Inferior parietal cortex (tissue), 1 donor: ENCODE measurements at regions not wholly inside any gene's neighbourhood (a gene's known extent, or its start where the extent isn't known, plus 50 kb on each side); places are given as distances from the start of the nearest gene placed in this dataset.
"Not testable (repeated sequence)": the region's sequence is repeated elsewhere in the genome, so short reads cannot be mapped to it uniquely, and the experiment has no call there.

ENCODE experiments used
- DNase-seq: peaks from one replicate; pipeline ENCODE4 v3.0.0-alpha.2; 2016; ENCODE audit errors: extremely low spot score

- DNase-seq: no peak
Observed at GRCh38 chr18:27581296-27581904, 396.3 kb upstream of the CHST9 start.

DNA sequence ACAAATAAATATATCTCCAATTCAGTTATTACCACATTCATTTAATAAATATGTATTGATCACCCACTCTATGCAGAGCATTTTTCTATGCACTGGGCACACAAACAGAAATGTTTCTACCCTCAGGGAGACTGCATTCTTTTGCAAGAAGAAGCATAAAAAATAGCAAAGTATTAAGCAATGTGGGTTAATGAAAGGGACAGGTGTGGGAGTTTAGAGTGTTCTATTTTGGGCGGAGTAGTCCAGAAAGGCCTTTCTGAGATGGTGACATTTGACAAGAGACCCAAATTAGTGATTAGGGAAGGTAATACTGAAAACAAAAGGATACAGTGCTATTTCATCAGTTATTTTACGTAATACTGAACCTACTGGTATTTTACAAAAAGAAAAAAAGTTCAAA lies 394.3 kb upstream of the CHST9 start:
- DNase-seq: no peak

GRCh38 chr18:27577752-27578151 lies 392.6 kb upstream of the CHST9 start:
- DNase-seq: no peak

DNA sequence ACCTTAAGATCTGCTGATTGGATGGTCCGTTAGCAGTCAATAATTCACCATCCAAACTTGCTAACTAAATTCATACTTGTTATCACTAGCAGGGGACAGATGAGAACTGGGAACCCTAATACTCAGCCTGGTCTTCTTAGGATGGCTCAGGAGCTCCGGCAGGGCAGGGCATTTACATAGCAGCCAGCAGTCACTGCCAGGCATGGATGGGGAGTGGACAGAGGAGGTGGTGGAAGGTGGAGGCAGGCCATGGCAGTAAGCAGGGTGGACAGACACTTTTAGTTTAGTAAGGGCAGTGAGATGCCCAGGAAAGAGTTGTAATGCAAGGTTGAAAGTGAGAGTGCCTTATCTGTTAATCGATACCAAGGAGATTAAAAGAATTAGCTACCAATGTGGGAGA lies 392.2 kb upstream of the CHST9 start:
- DNase-seq: no peak

DNA sequence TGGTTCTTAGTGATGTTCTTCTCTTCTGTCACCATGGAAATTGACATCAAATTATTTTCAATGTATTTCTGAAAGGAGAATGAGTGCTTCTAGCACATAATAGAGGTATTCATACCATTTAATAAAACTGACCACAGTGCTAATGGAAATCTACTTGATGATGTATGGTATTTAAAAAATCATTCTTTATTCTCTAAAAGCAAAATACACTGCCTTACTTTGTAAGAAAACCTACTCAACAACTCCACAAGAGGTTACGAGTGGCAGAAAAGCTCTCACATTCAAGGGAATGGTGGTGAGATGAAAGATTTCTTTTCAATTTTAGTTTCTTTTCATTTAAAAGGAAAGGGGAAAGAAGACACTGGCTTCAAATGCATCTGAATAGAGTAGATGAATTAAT lies 382.3 kb upstream of the CHST9 start:
- DNase-seq: no peak

DNA sequence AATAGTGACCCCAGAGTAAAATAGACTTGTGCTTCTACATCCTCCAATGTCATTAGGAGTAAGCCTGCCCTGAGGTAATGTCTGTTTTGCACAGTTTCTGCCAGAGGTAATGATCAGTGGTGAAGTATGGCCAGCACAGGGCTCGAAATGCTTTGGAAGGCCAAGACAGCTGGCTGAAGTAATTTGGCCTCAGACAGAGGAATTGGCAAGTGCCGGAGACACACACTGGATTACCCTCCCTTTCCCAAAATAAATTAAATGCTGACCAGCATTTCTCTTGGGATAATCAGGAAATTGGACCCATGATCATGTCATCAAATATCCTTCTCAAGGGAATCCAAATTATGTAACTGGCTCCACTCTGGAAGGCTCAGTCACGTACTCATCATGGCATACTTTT lies 379.0 kb upstream of the CHST9 start:
- no peak for DNase-seq

GRCh38 chr18:27558388-27559155 lies 373.5 kb upstream of the CHST9 start:
- peak; percentile 36 for DNase-seq

GRCh38 chr18:27556741-27557140 lies 371.6 kb upstream of the CHST9 start:
- DNase-seq: no peak

DNA sequence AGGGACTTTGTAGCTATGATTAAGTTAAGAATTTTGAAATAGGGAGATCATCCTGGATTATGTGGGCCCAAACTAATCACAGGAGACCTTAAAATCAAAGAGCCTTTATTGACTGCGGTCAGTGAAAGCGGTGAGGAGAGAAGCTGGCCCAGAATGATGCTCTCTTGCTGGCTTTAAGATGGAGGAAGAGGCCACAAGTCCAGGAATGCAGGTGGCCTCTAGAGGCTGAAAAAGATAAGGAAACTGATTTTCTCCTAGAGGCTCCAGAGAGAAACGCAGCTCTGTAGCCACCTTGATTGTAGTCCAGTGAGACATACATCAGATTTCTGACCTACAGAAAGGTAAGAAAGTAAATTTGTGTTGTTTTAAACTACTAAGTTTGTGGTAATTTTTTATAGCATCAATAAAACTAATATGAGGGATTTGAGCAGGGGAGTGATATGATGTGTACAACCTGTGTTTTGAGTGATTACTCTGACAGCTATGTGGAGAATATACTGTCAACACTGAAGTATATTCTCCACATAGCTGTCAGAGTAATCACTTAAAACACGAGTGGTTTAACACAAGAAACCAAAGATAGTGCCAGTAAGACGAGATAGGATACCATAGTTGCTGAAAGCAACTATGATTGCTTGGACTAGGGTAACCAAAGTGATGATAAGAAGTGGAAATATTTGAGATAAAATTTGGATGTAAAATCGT lies 364.4 kb upstream of the CHST9 start:
- DNase-seq: no peak

DNA sequence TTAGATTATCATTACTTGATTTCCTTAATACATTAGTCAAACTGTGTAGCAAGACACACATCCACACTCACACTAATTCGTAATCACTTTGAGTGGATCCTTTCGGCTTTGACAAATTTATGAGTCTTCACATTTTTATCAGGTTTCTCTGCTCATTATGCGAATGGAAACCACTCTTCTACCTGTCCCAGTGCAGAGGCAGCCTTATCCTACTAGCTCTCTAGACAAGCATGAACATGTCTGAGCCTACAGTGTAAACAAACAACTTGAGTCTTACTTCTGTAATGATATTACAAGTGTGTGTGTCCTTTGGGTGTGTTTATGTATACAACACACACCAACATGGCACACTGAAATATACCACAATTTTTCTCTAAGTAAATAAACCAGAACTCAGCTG lies 361.9 kb upstream of the CHST9 start:
- DNase-seq: no peak

DNA sequence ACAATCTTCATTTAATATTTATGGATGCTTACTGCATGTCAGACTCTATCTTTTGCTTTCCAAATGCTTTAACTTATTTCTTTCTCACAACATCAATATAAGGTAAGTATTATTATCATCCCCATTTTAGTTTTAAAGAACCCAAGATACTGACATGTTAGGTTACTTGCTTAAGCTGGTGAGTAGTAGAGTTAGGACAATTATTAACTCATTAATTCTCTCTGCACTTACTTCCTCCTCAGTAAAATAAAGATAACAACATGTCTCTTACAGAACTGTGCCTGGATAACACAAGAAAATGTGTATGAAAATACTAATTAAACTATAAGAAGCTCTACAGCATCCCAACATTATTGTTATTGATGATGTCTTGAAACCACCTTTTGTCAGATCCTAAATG lies 359.1 kb upstream of the CHST9 start:
- no peak for DNase-seq

DNA sequence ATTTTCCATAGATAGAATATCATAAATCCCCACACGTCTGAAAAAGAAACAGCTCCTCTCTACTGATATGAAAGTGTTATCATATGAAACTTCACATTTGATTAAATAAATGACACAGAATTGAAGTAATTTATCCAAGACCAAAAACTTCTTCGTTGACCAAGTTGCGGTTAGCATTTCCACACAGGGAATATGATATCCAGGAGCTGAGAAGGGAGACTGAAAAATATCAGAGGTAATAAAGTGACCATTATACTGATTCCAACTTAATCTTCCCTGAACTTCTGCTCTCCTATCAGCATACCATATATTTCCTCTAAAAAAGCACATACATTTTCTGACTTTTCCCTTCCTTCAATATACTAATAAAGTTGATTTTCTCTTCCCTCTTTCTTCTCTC lies 356.2 kb upstream of the CHST9 start:
- DNase-seq: no peak

DNA sequence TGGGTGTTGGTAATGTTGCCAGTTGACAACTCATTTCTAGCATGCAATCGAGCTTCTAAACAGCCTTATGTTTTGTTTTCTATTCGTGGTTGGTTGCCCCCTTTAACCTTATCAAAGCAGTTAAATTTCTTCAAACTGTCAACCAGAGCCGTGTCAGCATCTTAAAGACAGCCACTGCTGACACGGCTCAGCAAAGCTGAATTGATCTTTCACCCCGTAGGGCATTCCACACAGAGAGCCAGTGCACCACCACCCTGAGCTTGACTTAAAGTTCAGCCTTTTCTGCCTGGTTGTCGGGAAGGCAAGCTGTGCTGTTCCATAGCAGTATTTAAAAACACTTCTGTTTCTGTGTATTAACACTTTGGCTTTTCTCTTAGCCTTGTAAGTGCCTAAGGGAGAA lies 355.0 kb upstream of the CHST9 start:
- DNase-seq: no peak

GRCh38 chr18:27528925-27529521 lies 343.9 kb upstream of the CHST9 start:
- DNase-seq: no peak

DNA sequence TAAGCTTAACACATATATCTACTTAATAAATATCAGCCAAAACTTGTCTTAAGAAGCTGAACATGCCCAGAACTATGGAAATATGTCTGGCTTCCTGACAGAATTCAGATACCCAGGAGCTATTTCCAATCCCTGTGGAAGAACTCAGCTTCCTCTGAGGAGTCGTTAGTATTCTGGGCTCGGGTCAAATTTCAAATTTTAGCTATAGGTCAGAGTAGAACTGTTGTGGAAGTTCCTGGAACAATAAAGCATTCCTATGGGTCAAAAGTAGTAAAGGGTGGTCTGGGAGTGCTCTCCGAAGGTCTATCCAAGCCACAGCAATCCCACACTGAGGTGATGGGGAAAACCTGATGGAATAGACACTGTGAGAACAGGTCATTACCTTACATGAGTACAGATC lies 342.7 kb upstream of the CHST9 start:
- DNase-seq: no peak

- no peak for DNase-seq
Observed at GRCh38 chr18:27520401-27520800, 335.3 kb upstream of the CHST9 start.

DNA sequence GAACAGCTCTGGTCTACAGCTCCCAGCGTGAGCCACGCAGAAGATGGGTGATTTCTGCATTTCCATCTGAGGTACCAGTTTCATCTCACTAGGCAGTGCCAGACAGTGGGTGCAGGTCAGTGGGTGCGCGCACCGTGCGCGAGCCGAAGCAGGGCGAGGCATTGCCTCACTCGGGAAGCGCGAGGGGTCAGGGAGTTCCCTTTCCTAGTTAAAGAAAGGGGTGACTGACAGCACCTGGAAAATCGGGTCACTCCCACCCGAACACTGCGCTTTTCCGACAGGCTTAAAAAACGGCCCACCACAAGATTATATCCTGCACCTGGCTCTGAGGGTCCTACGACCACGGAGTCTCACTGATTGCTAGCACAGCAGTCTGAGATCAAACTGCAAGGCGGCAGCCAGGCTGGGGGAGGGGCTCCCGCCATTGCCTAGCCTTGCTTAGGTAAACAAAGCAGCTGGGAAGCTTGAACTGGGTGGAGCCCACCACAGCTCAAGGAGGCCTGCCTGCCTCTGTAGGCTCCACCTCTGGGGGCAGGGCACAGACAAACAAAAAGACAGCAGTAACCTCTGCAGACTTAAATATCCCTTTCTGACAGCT lies 325.0 kb upstream of the CHST9 start:
- not testable (repeated sequence) for DNase-seq

- no peak for DNase-seq
Observed at GRCh38 chr18:27501671-27502070, 316.6 kb upstream of the CHST9 start.

GRCh38 chr18:27500531-27500930 lies 315.4 kb upstream of the CHST9 start:
- peak; percentile 19 for DNase-seq

- DNase-seq: peak; percentile 12
Observed at GRCh38 chr18:27497246-27497645, 312.1 kb upstream of the CHST9 start.

GRCh38 chr18:27493182-27493581 lies 308.1 kb upstream of the CHST9 start:
- DNase-seq: no peak

- DNase-seq: no peak
Observed at GRCh38 chr18:27491772-27492171, 306.7 kb upstream of the CHST9 start.
